DOHH2 (cell line): ENCODE measurements at regions not wholly inside any gene's neighbourhood (a gene's known extent, or its start where the extent isn't known, plus 50 kb on each side); places are given as distances from the start of the nearest gene placed in this dataset.

ENCODE experiments used
- H3F3A ChIP-seq: fragments of 200-600 bp; sonication (generic), shearing (Covaris generic); 2 replicates; pipeline ENCODE4 v1.6.0; 2016; ENCODE audit warnings: antibody characterized with exemption, mild to moderate bottlenecking; ENCODE audit not compliant: control insufficient read depth, insufficient read depth
- H3K27ac ChIP-seq: fragments of 200-600 bp; sonication (generic); 2 replicates; pipeline ENCODE4 v1.5.1; 2014; ENCODE audit warnings: low read depth, mild to moderate bottlenecking, low read length, moderate library complexity
- H3K27me3 ChIP-seq: fragments of 200-600 bp; sonication (generic); 2 replicates; pipeline ENCODE4 v1.6.1; 2014; ENCODE audit warnings: mild to moderate bottlenecking, low read length, mixed read lengths; ENCODE audit not compliant: control insufficient read depth
- H3K36me3 ChIP-seq: fragments of 200-600 bp; sonication (generic); 2 replicates; pipeline ENCODE4 v1.6.1; 2014; ENCODE audit warnings: mild to moderate bottlenecking, low read length, moderate library complexity, mixed read lengths; ENCODE audit not compliant: control insufficient read depth
- H3K4me1 ChIP-seq: fragments of 200-600 bp; sonication (generic); 2 replicates; pipeline ENCODE4 v1.6.1; 2014; ENCODE audit warnings: mild to moderate bottlenecking, low read length, mixed read lengths; ENCODE audit not compliant: control insufficient read depth
- H3K4me2 ChIP-seq: fragments of 200-600 bp; sonication (generic); 2 replicates; pipeline ENCODE4 v1.6.0; 2014; ENCODE audit warnings: mild to moderate bottlenecking, low read length, moderate library complexity
- H3K4me3 ChIP-seq: fragments of 200-600 bp; sonication (generic); 2 replicates; pipeline ENCODE4 v1.5.1; 2014; ENCODE audit warnings: mild to moderate bottlenecking, low read length, mixed read lengths
- H3K79me2 ChIP-seq: fragments of 200-600 bp; sonication (generic); 2 replicates; pipeline ENCODE4 v1.6.1; 2014; ENCODE audit warnings: mild to moderate bottlenecking, low read length, mixed read lengths; ENCODE audit not compliant: control insufficient read depth
- H3K9me2 ChIP-seq: fragments of 200-600 bp; sonication (generic); replicated peaks from 2 replicates; pipeline ENCODE4 v1.6.1; 2014; ENCODE audit warnings: mild to moderate bottlenecking, low read length, mixed read lengths; ENCODE audit not compliant: control insufficient read depth
- H3K9me3 ChIP-seq: fragments of 200-600 bp; sonication (generic); 2 replicates; pipeline ENCODE4 v1.6.1; 2014; ENCODE audit warnings: antibody characterized with exemption, low read length, mixed read lengths; ENCODE audit not compliant: control insufficient read depth, insufficient read depth
- H4K20me1 ChIP-seq: fragments of 200-600 bp; sonication (generic); 2 replicates; pipeline ENCODE4 v1.6.0; 2014; ENCODE audit warnings: low read depth, mild to moderate bottlenecking, antibody characterized with exemption, low read length, moderate library complexity; ENCODE audit not compliant: control insufficient read depth, insufficient read depth
- EZH2phosphoT487 ChIP-seq: fragments of 200-600 bp; sonication (generic); IDR thresholded peaks from 2 replicates; pipeline ENCODE4 v1.6.1; 2017; ENCODE audit warnings: borderline replicate concordance, mild to moderate bottlenecking, antibody characterized with exemption, low read length, moderate library complexity, mixed read lengths
- TF ChIP-seq, protein P1 (sequence below): fragments of 200-600 bp; sonication (generic); IDR thresholded peaks from one replicate; pipeline ENCODE4 v1.5.1; 2014; ENCODE audit warnings: antibody characterized with exemption, mild to moderate bottlenecking, low read depth, low read length; ENCODE audit not compliant: poor library complexity, severe bottlenecking

DNA sequence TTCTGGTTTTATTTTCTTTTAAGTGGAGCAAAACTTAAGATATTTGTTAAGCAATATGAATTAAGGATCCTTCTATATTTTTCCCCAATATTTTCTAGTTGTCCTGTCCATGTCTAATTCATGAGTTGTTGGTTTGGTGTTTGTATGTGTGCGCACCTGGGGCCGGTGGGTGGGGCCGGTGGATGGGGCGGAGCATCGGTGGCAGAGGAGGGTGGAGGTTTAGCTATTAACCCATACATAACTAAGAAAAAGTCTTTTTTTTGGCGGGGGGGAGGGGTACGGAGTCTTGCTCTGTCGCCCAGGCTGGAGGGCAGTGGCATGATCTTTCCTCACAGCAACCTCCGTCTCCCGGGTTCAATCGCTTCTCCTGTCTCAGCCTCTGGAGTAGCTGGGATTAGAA is 489.8 kb downstream of the PDGFC start:
- Histone ChIP-seq H3K79me2 (no peaks in the 10 kb centered on the region), H3K4me1 (no peaks in the 10 kb centered on the region), H3K27me3 (no peaks in the 10 kb centered on the region), H3K27ac (no peak overlapping the region), H3F3A (no peaks in the 10 kb centered on the region), H3K9me3 (no peaks in the 10 kb centered on the region), H3K4me2 (no peak overlapping the region), H4K20me1 (no peaks in the 10 kb centered on the region), H3K9me2 (no peaks in the 10 kb centered on the region), H3K4me3 (no peak overlapping the region), H3K36me3 (no peaks in the 10 kb centered on the region)
- TF ChIP-seq, protein P1, sequence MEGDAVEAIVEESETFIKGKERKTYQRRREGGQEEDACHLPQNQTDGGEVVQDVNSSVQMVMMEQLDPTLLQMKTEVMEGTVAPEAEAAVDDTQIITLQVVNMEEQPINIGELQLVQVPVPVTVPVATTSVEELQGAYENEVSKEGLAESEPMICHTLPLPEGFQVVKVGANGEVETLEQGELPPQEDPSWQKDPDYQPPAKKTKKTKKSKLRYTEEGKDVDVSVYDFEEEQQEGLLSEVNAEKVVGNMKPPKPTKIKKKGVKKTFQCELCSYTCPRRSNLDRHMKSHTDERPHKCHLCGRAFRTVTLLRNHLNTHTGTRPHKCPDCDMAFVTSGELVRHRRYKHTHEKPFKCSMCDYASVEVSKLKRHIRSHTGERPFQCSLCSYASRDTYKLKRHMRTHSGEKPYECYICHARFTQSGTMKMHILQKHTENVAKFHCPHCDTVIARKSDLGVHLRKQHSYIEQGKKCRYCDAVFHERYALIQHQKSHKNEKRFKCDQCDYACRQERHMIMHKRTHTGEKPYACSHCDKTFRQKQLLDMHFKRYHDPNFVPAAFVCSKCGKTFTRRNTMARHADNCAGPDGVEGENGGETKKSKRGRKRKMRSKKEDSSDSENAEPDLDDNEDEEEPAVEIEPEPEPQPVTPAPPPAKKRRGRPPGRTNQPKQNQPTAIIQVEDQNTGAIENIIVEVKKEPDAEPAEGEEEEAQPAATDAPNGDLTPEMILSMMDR: no peak
- no peak for TF ChIP-seq EZH2phosphoT487

DNA sequence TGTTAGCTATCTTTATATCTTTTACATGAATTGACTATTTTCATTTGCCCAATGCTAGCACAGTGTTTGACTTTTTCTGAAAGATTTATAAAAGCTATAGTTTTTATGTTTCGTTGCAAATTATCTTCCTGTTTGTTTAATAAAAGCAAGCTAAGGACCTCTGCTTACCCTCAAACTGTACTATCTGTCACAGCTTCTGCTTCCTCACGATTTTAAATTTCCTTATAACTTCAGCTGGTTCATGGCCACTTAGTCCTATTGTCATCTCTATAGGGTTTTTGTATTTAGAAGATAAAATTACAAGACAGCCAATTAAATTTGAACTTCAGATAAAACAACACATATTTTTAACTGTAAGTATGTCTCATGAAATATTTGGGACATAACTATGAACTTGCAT is 494.0 kb downstream of the PDGFC start:
- Histone ChIP-seq H3K4me3 (no peak overlapping the region), H3K79me2 (no peaks in the 10 kb centered on the region), H3K9me3 (no peaks in the 10 kb centered on the region), H3K27me3 (no peaks in the 10 kb centered on the region), H3K27ac (no peak overlapping the region), H4K20me1 (no peaks in the 10 kb centered on the region), H3K4me1 (no peaks in the 10 kb centered on the region), H3K36me3 (no peaks in the 10 kb centered on the region), H3K9me2 (no peaks in the 10 kb centered on the region), H3F3A (no peaks in the 10 kb centered on the region), H3K4me2 (no peak overlapping the region)
- TF ChIP-seq EZH2phosphoT487: no peak
- TF ChIP-seq, protein P1: no peak

DNA sequence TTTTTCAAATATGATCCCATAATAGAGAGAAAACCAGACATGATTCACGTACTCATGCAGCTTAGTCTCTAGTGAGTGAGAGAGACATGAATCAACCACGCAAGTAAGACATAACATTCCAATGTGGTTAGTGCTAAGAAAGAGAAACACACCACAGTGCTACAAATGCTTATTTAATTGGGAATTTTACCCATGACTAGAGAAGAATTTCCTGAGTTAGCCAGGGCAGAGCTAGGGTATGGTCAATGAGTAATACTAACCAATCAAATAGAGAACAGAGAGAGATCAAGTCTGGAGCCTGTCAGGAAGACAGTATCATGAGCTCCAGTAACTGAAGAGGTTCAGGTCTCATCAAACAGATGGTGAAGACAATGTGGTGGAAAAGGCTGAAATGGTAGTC is 495.2 kb downstream of the PDGFC start:
- TF ChIP-seq EZH2phosphoT487: no peak
- H3K27me3 ChIP-seq: no peaks in the 10 kb centered on the region
- no peaks in the 10 kb centered on the region for H3K9me2 ChIP-seq
- H4K20me1 ChIP-seq: no peaks in the 10 kb centered on the region
- H3K36me3 ChIP-seq: no peaks in the 10 kb centered on the region
- H3K4me2 ChIP-seq: no peak overlapping the region
- H3F3A ChIP-seq: no peaks in the 10 kb centered on the region
- no peak overlapping the region for H3K4me3 ChIP-seq
- H3K27ac ChIP-seq: no peak overlapping the region
- H3K9me3 ChIP-seq: no peaks in the 10 kb centered on the region
- H3K4me1 ChIP-seq: no peaks in the 10 kb centered on the region
- H3K79me2 ChIP-seq: no peaks in the 10 kb centered on the region

DNA sequence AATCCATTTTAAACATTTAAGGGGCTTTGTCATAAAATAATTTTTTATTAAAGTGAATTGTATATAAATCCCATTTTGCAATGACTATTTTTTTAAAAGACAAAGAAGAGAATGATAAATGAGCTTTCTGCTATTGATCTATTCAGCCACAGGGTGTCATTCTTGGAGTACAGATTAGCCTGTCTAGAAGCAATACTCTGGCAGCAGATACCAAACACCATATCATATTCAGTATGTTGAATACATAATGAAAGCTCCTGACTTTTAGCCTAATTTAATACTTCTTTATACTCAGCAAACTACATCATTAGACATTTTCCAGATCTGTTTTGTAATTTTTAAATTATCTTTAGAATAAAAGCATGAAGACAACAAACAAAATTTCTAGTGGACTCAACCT is 496.3 kb downstream of the PDGFC start:
- Histone ChIP-seq H3K4me3 (no peak overlapping the region), H3K9me2 (no peaks in the 10 kb centered on the region), H3K79me2 (no peaks in the 10 kb centered on the region), H3K4me1 (no peaks in the 10 kb centered on the region), H3K9me3 (no peaks in the 10 kb centered on the region), H3F3A (no peaks in the 10 kb centered on the region), H4K20me1 (no peaks in the 10 kb centered on the region), H3K4me2 (no peak overlapping the region), H3K27me3 (no peaks in the 10 kb centered on the region), H3K27ac (no peak overlapping the region), H3K36me3 (no peaks in the 10 kb centered on the region)
- TF ChIP-seq EZH2phosphoT487: no peak
- TF ChIP-seq, protein P1: no peak
